Liver (tissue), 8 donors: ENCODE measurements at regions not wholly inside any gene's neighbourhood (a gene's known extent, or its start where the extent isn't known, plus 50 kb on each side); places are given as distances from the start of the nearest gene placed in this dataset.

Experiments
- DNase-seq: peaks from one replicate; pipeline ENCODE4 v3.0.0-alpha.2; 2017; ENCODE audit warnings: low spot score
- H3K27ac ChIP-seq, 2 donors: one replicate each; pipeline ENCODE4 v1.7.0; 2013; ENCODE audit warnings: inconsistent platforms in 2 of 2, low read length in 2 of 2, control low read depth in 1 of 2, low read depth in 1 of 2, mild to moderate bottlenecking in 1 of 2
- H3K27me3 ChIP-seq, 4 donors: one replicate each; pipeline versions ENCODE4 v1.6.1 to v1.7.0; 2013; ENCODE audit warnings: low read length in 3 of 4, inconsistent platforms in 1 of 4, mild to moderate bottlenecking in 1 of 4, moderate library complexity in 1 of 4; ENCODE audit not compliant: control insufficient read depth in 4 of 4, insufficient read depth in 4 of 4
- H3K36me3 ChIP-seq, 4 donors: one replicate each; pipeline versions ENCODE4 v1.6.1 to v1.7.0; 2013; ENCODE audit warnings: low read length in 3 of 4, mild to moderate bottlenecking in 3 of 4, low read depth in 1 of 4, moderate library complexity in 1 of 4; ENCODE audit not compliant: control insufficient read depth in 4 of 4, insufficient read depth in 3 of 4
- H3K4me1 ChIP-seq, 4 donors: one replicate each; pipeline versions ENCODE4 v1.6.1 to v1.7.0; 2013; ENCODE audit warnings: low read length in 3 of 4, mild to moderate bottlenecking in 3 of 4, moderate library complexity in 1 of 4; ENCODE audit not compliant: control insufficient read depth in 4 of 4, insufficient read depth in 4 of 4
- H3K4me3 ChIP-seq, 3 donors: one replicate each; pipeline versions ENCODE4 v1.6.1 to v1.7.0; 2013; ENCODE audit warnings: low read length in 3 of 3, control low read depth in 1 of 3, low read depth in 1 of 3, mild to moderate bottlenecking in 1 of 3
- H3K9ac ChIP-seq, 2 donors: one replicate each; pipeline ENCODE4 v1.7.0; 2013; ENCODE audit warnings: low read length in 2 of 2, mild to moderate bottlenecking in 2 of 2, moderate library complexity in 2 of 2, control low read depth in 1 of 2, low read depth in 1 of 2
- H3K9me3 ChIP-seq, 4 donors: one replicate each; pipeline versions ENCODE4 v1.6.1 to v1.7.0; 2013; ENCODE audit warnings: low read length in 3 of 4; ENCODE audit not compliant: control insufficient read depth in 4 of 4
- ATF3 ChIP-seq: IDR thresholded peaks from 2 replicates; pipeline ENCODE4 v1.6.1; 2016; ENCODE audit warnings: antibody characterized with exemption
- CTCF ChIP-seq: fragments of 150-350 bp; IDR thresholded peaks from 2 replicates; pipeline ENCODE4 v1.5.1; 2017; ENCODE audit warnings: improper control_type of control experiment, low read depth, low read length; ENCODE audit not compliant: missing input control
- EGR1 ChIP-seq, 2 donors: IDR thresholded peaks; 2 replicates each; pipeline ENCODE4 v1.6.1; 2016 to 2018; ENCODE audit warnings: antibody characterized with exemption in 2 of 2, low read depth in 2 of 2
- FOXA2 ChIP-seq: IDR thresholded peaks from 2 replicates; pipeline ENCODE4 v1.6.1; 2016; ENCODE audit warnings: antibody characterized with exemption
- GABPA ChIP-seq, 2 donors: IDR thresholded peaks in 1 of 2; conservative IDR thresholded peaks in 1 of 2; 2 replicates each; pipeline ENCODE4 v1.6.1; 2016; ENCODE audit warnings: antibody characterized with exemption in 2 of 2, mild to moderate bottlenecking in 1 of 2, moderate library complexity in 1 of 2
- HNF4A ChIP-seq, 2 donors: conservative IDR thresholded peaks; 2 replicates each; pipeline ENCODE4 v1.6.1; 2016; ENCODE audit warnings: antibody characterized with exemption in 2 of 2, mild to moderate bottlenecking in 2 of 2
- HNF4G ChIP-seq: IDR thresholded peaks from 2 replicates; pipeline ENCODE4 v1.6.1; 2016; ENCODE audit warnings: antibody characterized with exemption
- JUND ChIP-seq, 2 donors: IDR thresholded peaks; 2 replicates each; pipeline ENCODE4 v1.6.1; 2016; ENCODE audit warnings: antibody characterized with exemption in 2 of 2
- MAX ChIP-seq: IDR thresholded peaks from 2 replicates; pipeline ENCODE4 v1.6.1; 2016; ENCODE audit warnings: antibody characterized with exemption
- NR2F2 ChIP-seq: IDR thresholded peaks from 2 replicates; pipeline ENCODE4 v1.6.1; 2016; ENCODE audit warnings: antibody characterized with exemption
- RAD21 ChIP-seq, 2 donors: IDR thresholded peaks; 2 replicates each; pipeline ENCODE4 v1.6.1; 2016; ENCODE audit warnings: antibody characterized with exemption in 2 of 2, mild to moderate bottlenecking in 2 of 2
- REST ChIP-seq: IDR thresholded peaks from 2 replicates; pipeline ENCODE4 v1.6.1; 2016; ENCODE audit warnings: antibody characterized with exemption, mild to moderate bottlenecking
- RXRA ChIP-seq, 2 donors: IDR thresholded peaks; 2 replicates each; pipeline ENCODE4 v1.6.1; 2017 to 2018; ENCODE audit warnings: antibody characterized with exemption in 2 of 2, mild to moderate bottlenecking in 1 of 2
- SP1 ChIP-seq: IDR thresholded peaks from 2 replicates; pipeline ENCODE4 v1.6.1; 2018; ENCODE audit warnings: antibody characterized with exemption, mild to moderate bottlenecking
- TAF1 ChIP-seq: conservative IDR thresholded peaks from 2 replicates; pipeline ENCODE4 v1.6.1; 2016; ENCODE audit warnings: antibody characterized with exemption, mild to moderate bottlenecking
- YY1 ChIP-seq: IDR thresholded peaks from 2 replicates; pipeline ENCODE4 v1.6.1; 2016; ENCODE audit warnings: antibody characterized with exemption, mild to moderate bottlenecking
- ZBTB33 ChIP-seq: IDR thresholded peaks from 2 replicates; pipeline ENCODE4 v1.6.1; 2016; ENCODE audit warnings: antibody characterized with exemption
- WGBS: extraction: QIAGEN DNeasy Blood & Tissue Kit; methylation state at CpG from one replicate; pipeline ENCODE4 v1.1.7; 2013; 5-methylcytosine and 5-hydroxymethylcytosine counted together
- donor health status: healthy.
- donor health status: healthy.
- donor health status: healthy.
- donor health status: healthy.
- donor health status: healthy.

- Histone ChIP-seq H3K9me3 (no peaks in the 10 kb centered on the region), H3K27me3 (no peaks in the 10 kb centered on the region), H3K4me3 (no peak overlapping the region), H3K4me1 (no peaks in the 10 kb centered on the region), H3K9ac (no peak overlapping the region), H3K27ac (no peak overlapping the region), H3K36me3 (no peaks in the 10 kb centered on the region)
- DNase-seq, result no peak
- WGBS, result 44% methylated on average over 1 of the region's 1 CpG
- no peak for TF ChIP-seq YY1
- no peak for TF ChIP-seq ZBTB33
- TF ChIP-seq HNF4G, result no peak
- no peak for TF ChIP-seq EGR1 (IDR thresholded peaks at IDR 0.05; ENCODE audit: low read depth in 2 of 2)
- TF ChIP-seq TAF1, result no peak
- no peak for TF ChIP-seq JUND (IDR thresholded peaks at IDR 0.05)
- no peak for TF ChIP-seq NR2F2
- TF ChIP-seq RXRA (IDR thresholded peaks at IDR 0.05), result no peak
- no peak for TF ChIP-seq ATF3
- no peak for TF ChIP-seq MAX
- no peak for TF ChIP-seq GABPA (IDR thresholded peaks at IDR 0.05 in 1 of 2, conservative IDR thresholded peaks at IDR 0.05 in 1 of 2)
- no peak for TF ChIP-seq SP1
Observed at GRCh38 chr1:198978523-198978922, 339.7 kb downstream of the PTPRC start.

GRCh38 chr1:198986036-198986435 lies 347.2 kb downstream of the PTPRC start:
- WGBS, result 81% methylated on average over 2 of the region's 2 CpGs
- no peaks in the 10 kb centered on the region for H3K36me3 ChIP-seq
- no peak overlapping the region for H3K27ac ChIP-seq
- no peaks in the 10 kb centered on the region for H3K4me1 ChIP-seq
- peaks cover 0 to 2% (median 0%) of the 10 kb centered on the region in 4 donors for H3K27me3 ChIP-seq
- H3K9ac ChIP-seq, result no peak overlapping the region
- no peak for DNase-seq
- TF ChIP-seq YY1, result no peak
- no peak for TF ChIP-seq GABPA (IDR thresholded peaks at IDR 0.05 in 1 of 2, conservative IDR thresholded peaks at IDR 0.05 in 1 of 2)
- TF ChIP-seq FOXA2, result no peak
- TF ChIP-seq REST, result no peak
- no peak for TF ChIP-seq EGR1 (IDR thresholded peaks at IDR 0.05; ENCODE audit: low read depth in 2 of 2)
- TF ChIP-seq ZBTB33, result no peak
- no peak for TF ChIP-seq HNF4G
- TF ChIP-seq RAD21 (IDR thresholded peaks at IDR 0.05), result no peak
- TF ChIP-seq CTCF, result no peak
- TF ChIP-seq HNF4A (conservative IDR thresholded peaks at IDR 0.05), result no peak
- no peak for TF ChIP-seq NR2F2
- no peak for TF ChIP-seq ATF3
- no peaks in the 10 kb centered on the region for H3K9me3 ChIP-seq
- H3K4me3 ChIP-seq, result no peak overlapping the region
